GM12892 (cell line): ENCODE measurements at regions not wholly inside any gene's neighbourhood (a gene's known extent, or its start where the extent isn't known, plus 50 kb on each side); places are given as distances from the start of the nearest gene placed in this dataset.

Experiments
- DNase-seq: peaks from one replicate; pipeline ENCODE4 v3.0.0; 2011; ENCODE audit not compliant: insufficient read length
- FAIRE-seq: peaks from 2 replicates; lab custom pipeline; 2011; peaks lifted over from hg19 to GRCh38; lab: Jason Lieb, UNC
- POLR2A ChIP-seq: IDR thresholded peaks from 2 replicates; pipeline ENCODE4 v1.6.1; 2011; ENCODE audit warnings: low read depth, low read length, control low read depth
- POLR2AphosphoS5 ChIP-seq: IDR thresholded peaks from 2 replicates; pipeline ENCODE4 v1.6.1; 2011; ENCODE audit warnings: low read depth, low read length, control low read depth
- TAF1 ChIP-seq: IDR thresholded peaks from 2 replicates; pipeline ENCODE4 v1.6.1; 2011; ENCODE audit warnings: low read depth, mild to moderate bottlenecking, control low read depth, low read length, borderline replicate concordance

DNA sequence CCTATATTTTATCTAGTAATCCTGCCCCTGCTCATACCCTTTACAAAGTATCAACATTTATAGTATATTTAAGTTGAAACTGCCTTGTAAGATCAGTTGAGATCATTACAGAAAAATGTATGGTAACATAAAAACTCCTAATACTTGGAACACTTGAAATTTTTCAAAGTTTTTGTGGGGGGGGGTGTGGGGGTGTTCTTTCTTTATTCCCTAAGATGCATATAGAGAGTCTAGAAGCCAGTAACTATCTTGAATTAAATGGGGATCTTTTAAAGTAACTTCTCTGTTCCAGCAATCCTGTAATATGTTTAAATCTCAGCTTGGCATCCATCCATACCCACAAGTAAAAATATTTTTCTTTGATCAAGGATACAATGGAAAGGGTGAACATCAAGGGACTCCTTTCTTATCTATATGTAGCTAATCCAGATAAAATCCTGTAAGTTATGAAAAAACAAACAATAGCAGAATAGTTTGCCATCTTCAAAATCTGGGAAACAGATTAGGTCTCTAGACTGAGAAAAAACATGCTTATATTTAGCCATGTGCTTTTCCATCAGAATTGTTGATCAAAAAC is 455.3 kb downstream of the MEIS1 start:
- DNase-seq (no peak), FAIRE-seq (no peak)
- TF ChIP-seq TAF1 (no peak), POLR2A (no peak), POLR2AphosphoS5 (no peak)

DNA sequence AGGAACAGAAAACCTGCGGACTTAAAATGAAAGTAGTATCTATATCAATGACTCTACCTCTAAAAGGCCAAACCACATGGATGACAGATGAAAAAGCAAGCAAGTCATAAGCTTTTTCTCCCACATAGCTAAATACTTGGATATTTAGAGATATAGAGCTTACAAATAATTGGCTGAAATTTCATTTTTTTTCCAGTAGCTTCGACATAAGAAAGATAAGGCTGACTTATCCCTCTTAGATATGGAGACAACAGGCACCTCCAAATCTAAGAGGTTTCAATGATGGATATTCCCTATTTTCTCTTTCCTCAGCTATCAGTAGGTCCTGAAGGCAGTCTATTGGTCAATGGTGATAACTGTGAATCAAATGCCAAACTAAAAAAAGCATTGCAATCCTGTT is 460.3 kb downstream of the MEIS1 start:
- DNase-seq (no peak), FAIRE-seq (no peak)
- TF ChIP-seq POLR2A, result no peak
- TF ChIP-seq TAF1, result no peak

DNA sequence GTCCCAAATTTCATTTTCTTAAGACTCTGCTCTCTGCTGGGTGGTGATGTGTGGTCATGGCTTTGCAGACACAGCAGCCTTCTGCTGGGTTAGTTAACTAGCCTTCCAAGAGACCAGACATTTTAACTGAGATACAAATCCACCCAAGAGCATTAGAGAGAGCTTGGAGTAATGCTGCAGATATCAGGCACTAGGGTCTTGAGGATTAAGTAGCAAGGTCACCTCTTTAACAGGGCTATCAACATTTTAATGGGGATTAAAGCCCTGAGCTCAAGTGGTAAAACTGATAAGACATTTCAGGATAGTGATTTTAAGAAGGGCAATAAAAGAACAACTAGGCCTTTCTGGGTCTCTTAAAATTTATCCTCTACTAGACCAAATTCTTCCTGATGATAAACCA is 461.2 kb downstream of the MEIS1 start:
- no peak for TF ChIP-seq POLR2AphosphoS5
- TF ChIP-seq POLR2A, result no peak
- no peak for TF ChIP-seq TAF1
- FAIRE-seq, result no peak
- DNase-seq, result no peak

GRCh38 chr2:66897181-66897580 is 462.3 kb downstream of the MEIS1 start:
- no peak for FAIRE-seq
- no peak for DNase-seq
- TF ChIP-seq TAF1, result no peak
- no peak for TF ChIP-seq POLR2AphosphoS5
- TF ChIP-seq POLR2A, result no peak

DNA sequence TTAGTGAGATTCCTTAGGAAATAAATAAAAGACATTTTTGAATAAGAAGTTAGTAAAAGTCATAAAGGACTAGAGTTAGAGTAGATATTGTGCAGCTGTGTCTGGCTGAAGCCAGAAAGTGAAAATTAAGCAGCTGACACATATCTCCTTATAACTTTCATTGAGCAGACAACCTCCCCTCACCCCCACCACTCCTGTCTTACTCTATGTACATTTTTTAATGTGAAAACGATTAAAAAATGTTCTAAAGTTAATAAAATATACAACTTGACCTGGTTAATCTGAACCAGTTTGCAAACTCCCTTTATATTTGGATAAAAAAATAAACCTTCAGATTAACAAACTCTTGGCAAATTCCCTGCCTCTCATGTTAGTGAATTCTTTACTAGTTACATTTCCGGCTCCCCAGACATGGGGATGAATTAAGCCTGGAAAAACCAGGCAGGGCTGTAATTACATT is 462.8 kb downstream of the MEIS1 start:
- FAIRE-seq, result no peak
- no peak for DNase-seq
- no peak for TF ChIP-seq POLR2A
- TF ChIP-seq POLR2AphosphoS5, result no peak
- TF ChIP-seq TAF1, result no peak

DNA sequence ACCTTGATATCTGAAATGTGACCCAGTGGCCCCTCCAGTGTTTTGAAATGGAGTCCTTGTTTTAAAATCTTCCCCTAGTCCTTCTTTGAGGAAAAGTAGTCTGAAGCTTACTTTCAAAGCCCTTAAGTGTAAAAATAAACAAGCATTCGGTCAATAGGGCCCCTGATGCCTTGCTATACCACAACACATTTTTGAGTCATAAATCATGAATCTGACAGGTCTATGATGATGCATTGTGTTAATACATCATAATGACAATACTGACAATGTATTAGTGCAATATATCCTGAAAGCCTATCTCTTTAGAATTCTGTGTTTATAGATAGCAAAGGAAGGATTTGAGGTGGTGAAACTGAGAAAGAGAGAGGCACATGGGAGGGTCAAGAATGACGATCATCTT is 464.2 kb downstream of the MEIS1 start:
- no peak for DNase-seq
- TF ChIP-seq TAF1, result no peak
- no peak for TF ChIP-seq POLR2A
- no peak for TF ChIP-seq POLR2AphosphoS5
- no peak for FAIRE-seq

- FAIRE-seq, result no peak
- DNase-seq, result no peak
- no peak for TF ChIP-seq TAF1
- no peak for TF ChIP-seq POLR2AphosphoS5
- no peak for TF ChIP-seq POLR2A
Measured at GRCh38 chr2:66899648-66900047, 464.7 kb downstream of the MEIS1 start.

DNA sequence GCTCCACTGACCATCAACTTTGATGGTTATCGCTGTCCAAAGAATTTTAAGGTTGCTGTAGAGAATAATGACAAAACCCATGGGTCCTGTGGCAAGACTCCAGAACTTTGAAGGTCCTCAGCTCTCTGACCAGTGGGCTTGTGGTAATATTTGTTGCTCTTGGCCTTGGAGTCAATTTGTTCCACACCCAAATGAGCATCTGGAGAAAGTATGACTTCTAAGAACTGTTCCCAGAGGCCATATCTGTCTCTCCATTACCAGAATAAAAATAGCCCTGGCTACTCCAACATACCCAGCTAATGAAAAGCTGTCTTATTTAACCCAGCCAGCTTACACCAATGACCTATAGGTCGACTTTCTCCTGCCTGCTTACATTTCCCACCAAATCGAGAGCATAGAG is 466.4 kb downstream of the MEIS1 start:
- no peak for FAIRE-seq
- no peak for TF ChIP-seq POLR2AphosphoS5
- TF ChIP-seq TAF1, result no peak
- TF ChIP-seq POLR2A, result no peak
- no peak for DNase-seq

DNA sequence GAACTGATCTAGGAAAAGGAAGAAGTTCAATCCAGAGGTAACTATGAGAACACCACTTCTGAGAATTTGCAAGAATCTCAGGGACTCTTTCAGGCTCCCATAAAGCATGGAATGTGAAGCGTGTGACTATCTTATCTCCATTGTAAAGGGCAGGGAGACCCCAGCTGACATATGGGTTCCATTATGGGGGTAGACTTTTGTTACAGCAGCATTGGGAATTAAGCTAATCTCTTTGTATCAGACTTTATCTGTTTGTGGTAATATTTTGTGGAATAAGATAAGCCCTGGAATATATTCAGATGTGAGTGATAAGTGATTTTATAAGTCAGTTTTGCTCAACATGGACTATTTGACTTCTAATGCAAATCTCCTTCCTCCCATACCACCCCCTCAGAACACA is 468.3 kb downstream of the MEIS1 start:
- TF ChIP-seq TAF1 (no peak), POLR2A (no peak), POLR2AphosphoS5 (no peak)
- FAIRE-seq (no peak), DNase-seq (no peak)

GRCh38 chr2:66903745-66904465 is 469.0 kb downstream of the MEIS1 start:
- DNase-seq (no peak), FAIRE-seq (no peak)
- TF ChIP-seq POLR2AphosphoS5 (no peak), TAF1 (no peak), POLR2A (no peak)

DNA sequence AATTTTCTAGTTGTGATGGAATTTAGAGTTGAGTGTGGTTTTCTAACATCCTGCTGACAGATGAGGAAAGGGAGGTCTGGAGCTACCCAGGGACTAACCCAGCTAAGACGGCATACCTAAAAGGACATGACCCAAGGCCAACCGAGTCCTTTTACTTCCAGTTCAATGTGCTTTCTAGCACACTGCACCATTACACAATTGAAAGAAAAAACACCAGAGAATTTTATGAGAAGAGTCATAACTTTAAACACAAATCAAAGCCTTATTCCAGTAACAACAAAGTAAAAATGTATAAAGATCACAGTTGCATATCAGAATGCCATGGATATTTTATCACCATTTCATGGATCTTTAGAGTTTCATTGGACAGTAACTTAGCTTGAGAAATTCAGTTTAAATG is 480.3 kb downstream of the MEIS1 start:
- FAIRE-seq, result no peak
- TF ChIP-seq POLR2A, result no peak
- no peak for TF ChIP-seq TAF1
- DNase-seq, result no peak

DNA sequence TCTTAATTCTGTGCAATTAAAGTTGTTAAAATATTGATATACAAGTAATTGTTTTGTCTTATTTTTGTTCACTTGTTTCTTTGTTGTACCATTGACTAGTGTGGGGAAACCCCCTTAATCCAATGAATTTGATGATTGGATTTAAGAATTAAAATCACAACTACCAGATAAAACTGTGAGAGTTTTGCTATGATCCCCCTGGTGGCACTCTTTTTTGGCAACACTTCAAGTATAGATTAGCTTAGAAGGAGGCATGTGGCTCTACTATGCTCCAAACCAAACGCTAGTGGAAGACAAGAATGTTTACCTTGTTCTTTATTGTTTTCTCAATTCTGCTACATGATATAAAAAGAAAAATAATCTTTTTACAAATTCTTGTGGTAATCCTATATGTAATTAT is 477.8 kb upstream of the ETAA1 start:
- DNase-seq, result no peak
- no peak for TF ChIP-seq POLR2A
- TF ChIP-seq POLR2AphosphoS5, result no peak
- no peak for TF ChIP-seq TAF1
- FAIRE-seq, result no peak

- FAIRE-seq (no peak), DNase-seq (no peak)
- TF ChIP-seq POLR2AphosphoS5 (no peak), POLR2A (no peak), TAF1 (no peak)
Measured at GRCh38 chr2:66920415-66920814, 476.7 kb upstream of the ETAA1 start.
